ENCODE measurements at regions not wholly inside any gene's neighbourhood (a gene's known extent, or its start where the extent isn't known, plus 50 kb on each side); places are given as distances from the start of the nearest gene placed in this dataset.

GRCh38 chr9:134216961-134217360, 52.6 kb upstream of the RNU6ATAC start:
- no peak for TF ChIP-seq CTCF (IDR thresholded peaks at IDR 0.05)
- H3K36me3 ChIP-seq, result no peaks in the 10 kb centered on the region
- intact Hi-C loops (cut with DNase I; ENCODE audit: low total_unique reads), result no loop called here
- DNase-seq, result no peak
- H3K4me3 ChIP-seq, result no peak overlapping the region
- H3K4me1 ChIP-seq, result peaks cover 0 to 12% (median 0%) of the 10 kb centered on the region in 4 donors
- H3K27ac ChIP-seq, result no peak overlapping the region
- H3K27me3 ChIP-seq, result peaks cover 0 to 5% of the 10 kb centered on the region in 2 donors
- H3K9me3 ChIP-seq, result peaks cover 0 to 7% (median 0%) of the 10 kb centered on the region in 3 donors

DNA sequence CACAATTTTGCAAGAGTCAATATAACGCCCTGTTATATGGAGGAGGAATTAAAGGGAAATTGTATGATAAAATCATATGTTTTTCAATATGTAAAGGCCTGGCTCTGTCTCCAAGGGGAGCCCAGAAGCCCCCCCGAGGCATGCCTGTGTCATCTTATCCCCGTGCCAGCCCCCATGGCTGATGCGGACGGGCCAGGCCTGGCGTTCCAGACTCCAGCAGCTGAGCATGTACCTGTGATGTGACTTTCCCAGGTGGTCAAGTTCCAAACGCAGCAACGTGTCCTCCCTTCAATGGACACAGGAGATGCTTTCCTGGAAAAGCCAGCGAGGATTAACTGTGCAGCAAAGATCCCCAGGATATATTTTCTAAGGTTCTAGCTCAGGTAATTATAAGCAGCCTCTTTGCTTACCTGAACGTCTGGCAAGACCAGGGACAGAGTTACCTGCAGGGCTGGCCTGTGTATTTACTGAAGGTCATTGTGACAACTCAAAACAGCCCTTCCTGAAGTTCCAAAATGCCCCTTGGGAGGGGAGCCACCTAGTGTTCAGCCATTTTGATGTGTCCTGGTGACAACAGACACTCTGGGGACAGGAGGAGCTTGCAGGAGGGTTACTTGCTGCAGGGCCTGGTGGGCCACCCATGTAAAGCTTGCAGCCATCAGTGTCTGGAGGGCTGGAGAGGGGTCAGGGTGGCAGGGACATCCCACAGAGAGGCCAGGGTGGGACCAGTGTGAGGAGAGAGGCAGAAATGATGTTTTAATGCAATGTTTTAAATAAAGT, 53.3 kb upstream of the RNU6ATAC start:
- H3K9me3 ChIP-seq, result peaks cover 0 to 6% (median 0%) of the 10 kb centered on the region in 3 donors
- DNase-seq, result no peak
- TF ChIP-seq CTCF (IDR thresholded peaks at IDR 0.05), result no peak
- no peaks in the 10 kb centered on the region for H3K36me3 ChIP-seq
- H3K4me3 ChIP-seq, result no peak overlapping the region
- H3K27ac ChIP-seq, result no peak overlapping the region
- H3K27me3 ChIP-seq, result peaks cover 0 to 10% of the 10 kb centered on the region in 2 donors
- peaks cover 0 to 12% (median 0%) of the 10 kb centered on the region in 4 donors for H3K4me1 ChIP-seq
- intact Hi-C loops (cut with DNase I; ENCODE audit: low total_unique reads), result no loop called here

DNA sequence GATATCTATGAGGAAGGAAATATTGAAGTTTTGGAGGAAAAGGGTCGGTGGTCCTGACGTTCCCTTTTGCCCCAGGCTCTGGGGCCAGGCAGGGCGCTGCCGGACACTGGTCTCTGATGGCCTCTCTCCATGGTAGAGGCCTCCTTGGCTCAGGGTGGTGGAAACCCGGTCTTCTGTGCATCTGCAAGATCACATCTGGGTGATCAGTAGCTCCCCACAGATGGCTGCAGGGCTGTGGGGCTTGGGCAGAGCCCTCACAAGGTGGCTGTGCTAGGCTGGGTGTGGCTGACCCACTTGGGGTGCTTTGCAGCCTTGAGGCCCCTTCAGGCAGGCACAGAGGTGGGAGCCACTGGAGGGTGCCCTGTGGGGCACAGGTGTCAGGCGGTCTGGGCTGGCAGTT, 53.9 kb upstream of the RNU6ATAC start:
- DNase-seq, result no peak
- Histone ChIP-seq H3K27ac (no peak overlapping the region), H3K36me3 (no peaks in the 10 kb centered on the region), H3K4me3 (no peak overlapping the region), H3K9me3 (no peaks in the 10 kb centered on the region), H3K4me1 (peaks cover 0 to 12% (median 0%) of the 10 kb centered on the region in 4 donors), H3K27me3 (peaks cover 0 to 10% of the 10 kb centered on the region in 2 donors)
- intact Hi-C loops (cut with DNase I; ENCODE audit: low total_unique reads), result no loop called here
- TF ChIP-seq CTCF (IDR thresholded peaks at IDR 0.05), result no peak

- DNase-seq, result no peak
- no peaks in the 10 kb centered on the region for H3K9me3 ChIP-seq
- intact Hi-C loops (cut with DNase I; ENCODE audit: low total_unique reads), result no loop called here
Observed at GRCh38 chr9:134219646-134220060, 55.3 kb upstream of the RNU6ATAC start.

DNA sequence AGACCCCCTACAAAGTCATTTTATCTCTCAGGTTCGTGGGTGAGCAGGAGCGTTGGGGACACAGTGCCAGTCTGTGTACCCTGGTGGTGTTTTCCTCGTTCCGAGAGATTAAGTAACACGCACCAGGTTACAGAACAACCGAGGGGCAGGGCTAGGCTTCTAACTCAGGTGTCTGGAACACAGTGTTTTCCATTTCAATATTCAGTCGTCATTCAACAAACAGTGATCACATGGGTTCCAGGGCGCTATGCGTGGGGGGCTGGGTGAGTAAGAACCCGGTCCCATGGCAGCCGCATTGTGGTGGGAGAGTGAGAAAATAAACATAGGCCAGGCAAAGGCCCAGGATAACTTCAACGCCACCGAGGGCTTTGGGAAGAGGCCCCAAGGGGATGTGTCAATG, 55.9 kb upstream of the RNU6ATAC start:
- intact Hi-C loops (cut with DNase I; ENCODE audit: low total_unique reads), result no loop called here
- TF ChIP-seq CTCF (IDR thresholded peaks at IDR 0.05), result no peak
- H3K27ac ChIP-seq, result no peak overlapping the region
- peaks cover 0 to 8% (median 0%) of the 10 kb centered on the region in 4 donors for H3K4me1 ChIP-seq
- no peaks in the 10 kb centered on the region for H3K9me3 ChIP-seq
- DNase-seq, result no peak
- H3K36me3 ChIP-seq, result no peaks in the 10 kb centered on the region
- H3K4me3 ChIP-seq, result no peak overlapping the region
- peaks cover 0 to 21% of the 10 kb centered on the region in 2 donors for H3K27me3 ChIP-seq

More at GRCh38 chr9:134219646-134220060, 55.3 kb upstream of the RNU6ATAC start:
- no peaks in the 10 kb centered on the region for H3K36me3 ChIP-seq
- TF ChIP-seq CTCF (IDR thresholded peaks at IDR 0.05), result no peak
- no peak overlapping the region for H3K4me3 ChIP-seq
- no peak overlapping the region for H3K27ac ChIP-seq
- H3K27me3 ChIP-seq, result peaks cover 0 to 17% of the 10 kb centered on the region in 2 donors
- H3K4me1 ChIP-seq, result peaks cover 0 to 12% (median 0%) of the 10 kb centered on the region in 4 donors
